GM23338 (cell line): ENCODE measurements at regions not wholly inside any gene's neighbourhood (a gene's known extent, or its start where the extent isn't known, plus 50 kb on each side); places are given as distances from the start of the nearest gene placed in this dataset.

Experiments
- ATAC-seq: fragments of 200-7000 bp; cut with Tn5 transposase; 3 replicates; pipeline ENCODE4 v1.9.1; 2020
- DNase-seq: peaks from one replicate; pipeline ENCODE4 v3.0.0-alpha.2; 2015; ENCODE audit warnings: low spot score
- H2AFZ ChIP-seq: fragments of 200-600 bp; sonication (generic); 2 replicates; pipeline ENCODE4 v1.8.0; 2016; ENCODE audit warnings: antibody characterized with exemption, mild to moderate bottlenecking, moderate library complexity
- H3F3A ChIP-seq: fragments of 200-600 bp; sonication (generic); replicated peaks from 2 replicates; pipeline ENCODE4 v1.8.0; 2017; ENCODE audit warnings: antibody characterized with exemption, mixed run types, low read depth
- H3K27ac ChIP-seq: fragments of 200-600 bp; sonication (generic); 2 replicates; pipeline ENCODE4 v1.6.1; 2016; ENCODE audit warnings: low read depth
- H3K27me3 ChIP-seq: fragments of 200-600 bp; sonication (generic); 2 replicates; pipeline ENCODE4 v1.8.0; 2016; ENCODE audit warnings: mild to moderate bottlenecking, mixed run types, moderate library complexity; ENCODE audit not compliant: insufficient read depth
- H3K36me3 ChIP-seq: fragments of 200-600 bp; sonication (generic); 2 replicates; pipeline ENCODE4 v1.8.0; 2016; ENCODE audit warnings: mild to moderate bottlenecking; ENCODE audit not compliant: insufficient read depth
- H3K4me1 ChIP-seq: fragments of 200-600 bp; sonication (generic); 2 replicates; pipeline ENCODE4 v1.8.0; 2016; ENCODE audit warnings: mild to moderate bottlenecking, moderate library complexity; ENCODE audit not compliant: insufficient read depth
- H3K4me2 ChIP-seq: fragments of 200-600 bp; sonication (generic); 2 replicates; pipeline ENCODE4 v1.7.1; 2017; ENCODE audit warnings: mixed run types
- H3K4me3 ChIP-seq: fragments of 200-600 bp; sonication (generic); 2 replicates; pipeline ENCODE4 v1.6.1; 2016; ENCODE audit warnings: mixed run types
- H3K79me2 ChIP-seq: fragments of 200-600 bp; sonication (generic); replicated peaks from 2 replicates; pipeline ENCODE4 v1.8.0; 2017; ENCODE audit warnings: mild to moderate bottlenecking; ENCODE audit not compliant: insufficient read depth
- H3K9me2 ChIP-seq: fragments of 200-600 bp; sonication (generic); 2 replicates; pipeline ENCODE4 v1.8.0; 2017; ENCODE audit not compliant: insufficient read depth
- H4K20me1 ChIP-seq: fragments of 200-600 bp; sonication (generic); replicated peaks from 2 replicates; pipeline ENCODE4 v1.8.0; 2017; ENCODE audit warnings: mild to moderate bottlenecking; ENCODE audit not compliant: insufficient read depth
- H3K27ac Mint-ChIP-seq: 2 replicates; pipeline ENCODE4 v1.8.0; 2020; ENCODE audit warnings: inconsistent platforms, mild to moderate bottlenecking, moderate library complexity, mixed read lengths
- H3K27me3 Mint-ChIP-seq: 3 replicates; pipeline ENCODE4 v1.8.0; 2022; ENCODE audit warnings: low read depth, mild to moderate bottlenecking, moderate library complexity, mixed read lengths, inconsistent platforms; ENCODE audit not compliant: insufficient read depth, poor library complexity
- H3K36me3 Mint-ChIP-seq: 3 replicates; pipeline ENCODE4 v1.8.0; 2021; ENCODE audit warnings: low read depth, mild to moderate bottlenecking, inconsistent platforms, moderate library complexity, mixed read lengths
- H3K4me1 Mint-ChIP-seq: 3 replicates; pipeline ENCODE4 v1.8.0; 2020; ENCODE audit warnings: mild to moderate bottlenecking, inconsistent platforms, mixed read lengths
- H3K4me3 Mint-ChIP-seq: 3 replicates; pipeline ENCODE4 v1.8.0; 2021; ENCODE audit warnings: moderate library complexity, mild to moderate bottlenecking, inconsistent platforms, mixed read lengths
- H3K9me3 Mint-ChIP-seq: 3 replicates; pipeline ENCODE4 v1.8.0; 2020; ENCODE audit warnings: moderate library complexity, mild to moderate bottlenecking, inconsistent platforms, mixed read lengths
- CREB1 ChIP-seq: fragments of 250-450 bp; sonication (Bioruptor Pico); IDR thresholded peaks from 2 replicates; pipeline ENCODE4 v1.5.0; 2020; ENCODE audit warnings: low read depth, mild to moderate bottlenecking, moderate library complexity
- CTCF ChIP-seq, 2 experiments: fragments of 200-600 bp in 1 of 2; sonication (generic) in 1 of 2; conservative IDR thresholded peaks; 2 replicates each; pipeline versions ENCODE4 v1.5.1 to v1.6.1; 2016 to 2017; ENCODE audit warnings: antibody characterized with exemption in 2 of 2, low read depth in 2 of 2, mild to moderate bottlenecking in 2 of 2, moderate library complexity in 1 of 2
- ETS1 ChIP-seq: IDR thresholded peaks from 2 replicates; pipeline ENCODE4 v1.6.1; 2016; ENCODE audit warnings: antibody characterized with exemption
- EZH2 ChIP-seq: fragments of 200-600 bp; sonication (generic); IDR thresholded peaks from one replicate; pipeline ENCODE4 v1.8.0; 2017; ENCODE audit warnings: antibody characterized with exemption, mild to moderate bottlenecking, low read depth; ENCODE audit not compliant: unreplicated experiment
- NANOG ChIP-seq: IDR thresholded peaks from 2 replicates; pipeline ENCODE4 v1.6.1; 2016; ENCODE audit warnings: antibody characterized with exemption, borderline replicate concordance
- POLR2AphosphoS5 ChIP-seq: IDR thresholded peaks from 2 replicates; pipeline ENCODE4 v1.6.1; 2016; ENCODE audit warnings: antibody characterized with exemption, low read depth
- REST ChIP-seq: IDR thresholded peaks from one replicate; pipeline ENCODE4 v1.6.1; 2018; ENCODE audit warnings: antibody characterized with exemption; ENCODE audit not compliant: unreplicated experiment
- STAT1 ChIP-seq: IDR thresholded peaks from one replicate; pipeline ENCODE4 v1.6.1; 2016; ENCODE audit warnings: antibody characterized with exemption; ENCODE audit not compliant: unreplicated experiment
- ZNF331 ChIP-seq: fragments of 250-450 bp; sonication (Bioruptor Pico); IDR thresholded peaks from 2 replicates; pipeline ENCODE4 v1.5.0; 2020; ENCODE audit warnings: low read depth, mild to moderate bottlenecking, moderate library complexity
- ZNF462 ChIP-seq: fragments of 250-450 bp; sonication (Bioruptor Pico); IDR thresholded peaks from 2 replicates; pipeline ENCODE4 v1.5.0; 2020; ENCODE audit warnings: mild to moderate bottlenecking, moderate library complexity

- DNase-seq, result no peak
- no peak for TF ChIP-seq CREB1 (CRISPR knock-in tag)
- TF ChIP-seq NANOG, result no peak
- no peak for TF ChIP-seq CTCF (conservative IDR thresholded peaks at IDR 0.05; ENCODE audit: low read depth in 2 of 2)
- no peak for TF ChIP-seq ZNF331 (CRISPR knock-in tag)
- TF ChIP-seq STAT1, result no peak
- TF ChIP-seq EZH2, result no peak
- no peak for TF ChIP-seq ETS1
- TF ChIP-seq ZNF462 (CRISPR knock-in tag), result no peak
- TF ChIP-seq REST, result no peak
- TF ChIP-seq POLR2AphosphoS5, result no peak
- Mint-ChIP-seq H3K9me3 (no peaks in the 10 kb centered on the region), H3K27me3 (no peaks in the 10 kb centered on the region), H3K4me3 (no peak overlapping the region), H3K36me3 (no peaks in the 10 kb centered on the region), H3K4me1 (peaks cover 41% of the 10 kb centered on the region), H3K27ac (no peak overlapping the region)
- H2AFZ ChIP-seq, result peak overlapping the region; percentile 39; the same call in 1 of the 2 replicates
- no peak for ATAC-seq
- H3K4me2 ChIP-seq, result 0 out of 2 replicates have a peak overlapping the region, but pooled peaks have one; percentile 28
- no peaks in the 10 kb centered on the region for H3F3A ChIP-seq
- peak overlapping the region; percentile 27; the same call in 1 of the 2 replicates for H3K27ac ChIP-seq
- H3K36me3 ChIP-seq, result no peaks in the 10 kb centered on the region
- peaks cover 35% of the 10 kb centered on the region for H3K4me1 ChIP-seq
- no peaks in the 10 kb centered on the region for H3K27me3 ChIP-seq
- H3K4me3 ChIP-seq, result no peak overlapping the region
- H3K9me2 ChIP-seq, result peaks cover 4% of the 10 kb centered on the region; the same call in 1 of the 2 replicates
- no peaks in the 10 kb centered on the region for H3K79me2 ChIP-seq
- H4K20me1 ChIP-seq, result no peaks in the 10 kb centered on the region
These were observed 181.0 kb upstream of the FGGY start for GRCh38 chr1:59115865-59116264.
